SU-DHL-6 (cell line): ENCODE measurements at regions not wholly inside any gene's neighbourhood (a gene's known extent, or its start where the extent isn't known, plus 50 kb on each side); places are given as distances from the start of the nearest gene placed in this dataset.

ENCODE experiments used
- H2AFZ ChIP-seq: fragments of 200-600 bp; sonication (generic); 2 replicates; pipeline ENCODE4 v1.6.1; 2014; ENCODE audit warnings: low read depth, mild to moderate bottlenecking, moderate library complexity, mixed read lengths, antibody characterized with exemption, low read length; ENCODE audit not compliant: severe bottlenecking
- H3F3A ChIP-seq: fragments of 200-600 bp; shearing (Covaris generic); 2 replicates; pipeline ENCODE4 v1.6.0; 2016; ENCODE audit warnings: antibody characterized with exemption, mild to moderate bottlenecking; ENCODE audit not compliant: insufficient read depth
- H3K27ac ChIP-seq: fragments of 200-600 bp; sonication (generic); 2 replicates; pipeline ENCODE4 v1.5.1; 2016; ENCODE audit warnings: low read depth, mild to moderate bottlenecking, low read length, moderate library complexity, mixed read lengths
- H3K27me3 ChIP-seq: fragments of 200-600 bp; sonication (generic), shearing (Covaris generic); 2 replicates; pipeline ENCODE4 v1.6.0; 2014; ENCODE audit warnings: mild to moderate bottlenecking, low read length
- H3K36me3 ChIP-seq: fragments of 200-600 bp; sonication (generic); 2 replicates; pipeline ENCODE4 v1.6.1; 2014; ENCODE audit warnings: mild to moderate bottlenecking, low read length, mixed read lengths
- H3K4me2 ChIP-seq: fragments of 300-600, 200-600 bp; shearing (Covaris generic), sonication (generic); 2 replicates; pipeline ENCODE4 v1.6.0; 2014; ENCODE audit warnings: low read length, low read depth, mild to moderate bottlenecking; ENCODE audit not compliant: poor library complexity, severe bottlenecking
- H3K4me3 ChIP-seq: fragments of 200-600 bp; sonication (generic); 2 replicates; pipeline ENCODE4 v1.5.1; 2014; ENCODE audit warnings: antibody characterized with exemption, low read length, mild to moderate bottlenecking, mixed read lengths; ENCODE audit not compliant: insufficient read depth, poor library complexity, severe bottlenecking
- H3K79me2 ChIP-seq: fragments of 200-600 bp; sonication (generic); 2 replicates; pipeline ENCODE4 v1.6.1; 2014; ENCODE audit warnings: mild to moderate bottlenecking, low read length, moderate library complexity; ENCODE audit not compliant: insufficient read depth
- H3K9ac ChIP-seq: fragments of 200-600 bp; sonication (generic); 2 replicates; pipeline ENCODE4 v1.7.0; 2014; ENCODE audit warnings: mild to moderate bottlenecking, low read length
- H3K9me2 ChIP-seq: fragments of 200-600 bp; sonication (generic); replicated peaks from 2 replicates; pipeline ENCODE4 v1.6.1; 2014; ENCODE audit warnings: low read length; ENCODE audit not compliant: insufficient read depth
- H3K9me3 ChIP-seq: fragments of 200-600 bp; sonication (generic); 2 replicates; pipeline ENCODE4 v1.6.1; 2014; ENCODE audit warnings: low read length, mixed read lengths; ENCODE audit not compliant: insufficient read depth
- H4K20me1 ChIP-seq: fragments of 200-600 bp; sonication (generic); 2 replicates; pipeline ENCODE4 v1.6.1; 2014; ENCODE audit warnings: low read depth, mild to moderate bottlenecking, antibody characterized with exemption, low read length, moderate library complexity, mixed read lengths
- CTCF ChIP-seq: fragments of 200-600 bp; sonication (generic); IDR thresholded peaks from one replicate; pipeline ENCODE4 v1.5.1; 2017; ENCODE audit warnings: antibody characterized with exemption, mild to moderate bottlenecking, low read length, moderate library complexity; ENCODE audit not compliant: insufficient read depth, poor library complexity, severe bottlenecking
- EZH2phosphoT487 ChIP-seq: fragments of 200-600 bp; sonication (generic), shearing (Covaris generic); conservative IDR thresholded peaks from 2 replicates; pipeline ENCODE4 v1.6.1; 2018; ENCODE audit warnings: mild to moderate bottlenecking, antibody characterized with exemption, low read length, moderate library complexity, mixed read lengths

DNA sequence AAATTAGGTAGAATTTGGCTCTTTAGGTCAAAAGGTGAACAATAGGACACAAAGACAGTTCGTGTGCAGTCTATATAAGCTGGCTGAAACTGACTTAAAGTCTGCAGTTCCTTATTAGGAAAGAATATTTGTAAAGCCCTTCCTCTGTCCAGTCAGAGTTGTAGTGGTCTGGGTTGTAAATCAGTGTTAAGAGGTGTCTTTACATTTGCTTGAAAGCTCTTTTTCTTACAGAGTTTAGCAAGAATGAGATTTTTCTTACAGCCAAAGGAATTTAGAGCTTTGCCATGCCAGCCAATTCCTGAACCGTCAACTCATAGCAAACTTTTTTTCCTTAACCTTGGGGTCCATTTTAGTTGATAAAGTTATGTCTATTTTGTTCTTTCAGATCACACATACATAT is 786.1 kb upstream of the CTNND2 start:
- Histone ChIP-seq H3K4me2 (no peak overlapping the region), H4K20me1 (no peaks in the 10 kb centered on the region), H3F3A (no peaks in the 10 kb centered on the region), H3K9me3 (no peaks in the 10 kb centered on the region), H3K27ac (no peak overlapping the region), H3K79me2 (no peaks in the 10 kb centered on the region), H3K9me2 (no peaks in the 10 kb centered on the region), H3K27me3 (no peaks in the 10 kb centered on the region), H2AFZ (no peak overlapping the region), H3K9ac (no peak overlapping the region), H3K36me3 (no peaks in the 10 kb centered on the region), H3K4me3 (no peak overlapping the region)
- TF ChIP-seq CTCF, result no peak
- no peak for TF ChIP-seq EZH2phosphoT487

- Histone ChIP-seq H3K79me2 (no peaks in the 10 kb centered on the region), H3K4me3 (no peak overlapping the region), H3F3A (no peaks in the 10 kb centered on the region), H3K27ac (no peak overlapping the region), H3K9ac (no peak overlapping the region), H3K4me2 (no peak overlapping the region), H3K27me3 (no peaks in the 10 kb centered on the region), H4K20me1 (no peaks in the 10 kb centered on the region), H3K9me2 (no peaks in the 10 kb centered on the region), H3K36me3 (no peaks in the 10 kb centered on the region; the same call in 1 of the 2 replicates), H3K9me3 (no peaks in the 10 kb centered on the region), H2AFZ (no peak overlapping the region)
- no peak for TF ChIP-seq EZH2phosphoT487
- TF ChIP-seq CTCF, result no peak
Observed at GRCh38 chr5:12683249-12683648, 779.0 kb upstream of the CTNND2 start.

DNA sequence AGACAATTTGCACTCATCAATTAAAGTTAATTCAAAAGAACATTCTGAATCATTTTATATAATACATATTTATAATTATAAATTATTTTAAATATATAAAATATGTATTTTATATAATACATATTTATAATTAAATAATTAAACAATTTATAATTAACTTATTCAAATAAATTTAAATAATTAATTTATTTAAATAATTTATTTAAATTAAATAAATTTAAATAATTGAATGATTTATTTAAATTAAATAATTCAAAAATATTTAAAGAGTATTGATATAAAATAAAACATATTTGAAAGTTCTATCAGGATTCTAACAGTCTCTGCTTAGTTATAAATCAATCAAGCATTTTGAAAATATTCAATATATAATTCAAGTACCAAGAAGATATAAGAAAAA is 775.5 kb upstream of the CTNND2 start:
- no peak overlapping the region for H3K27ac ChIP-seq
- no peaks in the 10 kb centered on the region for H4K20me1 ChIP-seq
- no peaks in the 10 kb centered on the region for H3F3A ChIP-seq
- TF ChIP-seq CTCF, result no peak
- no peak for TF ChIP-seq EZH2phosphoT487
- H2AFZ ChIP-seq, result no peak overlapping the region
- H3K4me3 ChIP-seq, result no peak overlapping the region
- H3K4me2 ChIP-seq, result no peak overlapping the region
- H3K79me2 ChIP-seq, result no peaks in the 10 kb centered on the region
- H3K9ac ChIP-seq, result no peak overlapping the region
- H3K36me3 ChIP-seq, result no peaks in the 10 kb centered on the region; the same call in 1 of the 2 replicates
- H3K9me3 ChIP-seq, result no peaks in the 10 kb centered on the region
- no peaks in the 10 kb centered on the region for H3K27me3 ChIP-seq
- H3K9me2 ChIP-seq, result no peaks in the 10 kb centered on the region

DNA sequence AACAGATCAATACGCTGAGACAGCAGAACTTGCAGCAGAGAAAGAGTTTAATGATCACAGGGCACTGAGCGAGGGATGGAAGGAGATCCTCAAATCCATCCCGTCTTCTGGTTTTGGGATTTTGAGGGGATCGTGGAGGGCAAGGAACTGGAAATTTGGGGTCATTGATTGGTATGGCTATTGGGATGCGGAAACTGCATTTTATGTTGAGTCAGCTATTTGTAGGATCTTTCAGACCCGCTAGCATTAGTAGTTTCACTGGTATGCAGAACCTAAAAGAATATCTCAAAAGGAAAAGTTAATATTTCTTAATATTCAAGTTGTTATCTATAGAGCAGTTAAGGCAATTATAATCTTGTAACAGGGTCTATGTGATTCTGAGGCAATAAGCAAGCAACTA is 771.7 kb upstream of the CTNND2 start:
- TF ChIP-seq CTCF, result no peak
- TF ChIP-seq EZH2phosphoT487, result no peak
- no peak overlapping the region for H3K4me3 ChIP-seq
- no peaks in the 10 kb centered on the region; the same call in 1 of the 2 replicates for H3K36me3 ChIP-seq
- no peaks in the 10 kb centered on the region for H3K9me3 ChIP-seq
- H3K4me2 ChIP-seq, result no peak overlapping the region
- no peaks in the 10 kb centered on the region for H4K20me1 ChIP-seq
- H3K9me2 ChIP-seq, result no peaks in the 10 kb centered on the region
- H3F3A ChIP-seq, result no peaks in the 10 kb centered on the region
- no peak overlapping the region for H3K27ac ChIP-seq
- H3K79me2 ChIP-seq, result no peaks in the 10 kb centered on the region
- H3K27me3 ChIP-seq, result no peaks in the 10 kb centered on the region
- no peak overlapping the region for H2AFZ ChIP-seq
- H3K9ac ChIP-seq, result no peak overlapping the region
